GM19395 (cell line): ENCODE measurements at regions not wholly inside any gene's neighbourhood (a gene's known extent, or its start where the extent isn't known, plus 50 kb on each side); places are given as distances from the start of the nearest gene placed in this dataset.
A peak's percentile ranks its signal among the peaks of the same experiment; 100 is the strongest.
"Not testable (repeated sequence)": the region's sequence is repeated elsewhere in the genome, so short reads cannot be mapped to it uniquely, and the experiment has no call there.

Experiments
- ATAC-seq: cut with Tn5 transposase; IDR thresholded peaks from one replicate; pipeline ENCODE4 v1.9.1; 2021; ENCODE audit warnings: mild to moderate bottlenecking, moderate library complexity; ENCODE audit not compliant: unreplicated experiment

GRCh38 chr1:148432318-148432717 is 50.8 kb downstream of the PPIAL4G start:
- not testable (repeated sequence) for ATAC-seq

- ATAC-seq = not testable (repeated sequence)
Observed at GRCh38 chr1:148429856-148430255, 53.2 kb downstream of the PPIAL4G start.

DNA sequence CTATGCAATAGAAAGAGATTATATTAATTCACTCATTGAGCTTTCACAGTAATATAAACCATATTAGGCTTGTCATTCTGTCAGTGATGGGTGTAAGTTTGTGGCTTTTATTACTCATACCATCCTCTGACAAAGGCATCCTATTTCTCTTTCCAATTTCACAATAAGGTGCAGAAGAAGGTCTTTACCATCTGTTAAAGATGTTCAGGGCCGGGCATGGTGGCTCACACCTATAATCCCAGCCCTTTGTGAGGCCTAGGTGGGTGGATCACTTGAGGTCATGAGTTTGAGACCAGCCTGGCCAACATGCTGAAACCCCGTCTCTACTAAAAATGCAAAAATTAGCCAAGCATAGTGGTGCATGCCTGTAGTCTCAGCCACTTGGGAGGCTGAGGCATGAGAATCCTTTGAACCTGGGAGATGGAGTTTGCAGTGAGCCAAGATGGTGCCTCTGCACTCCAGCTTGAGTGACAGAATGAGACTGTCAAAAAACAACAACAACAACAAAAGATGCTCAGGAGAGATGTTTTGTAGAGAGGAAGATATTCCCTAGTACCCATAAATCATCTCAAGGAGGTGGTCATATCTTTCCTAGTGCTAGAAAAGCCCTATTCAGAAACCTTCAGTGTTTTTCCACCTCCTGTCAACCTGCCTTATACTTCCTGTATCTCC is 56.0 kb downstream of the PPIAL4G start:
- not testable (repeated sequence) for ATAC-seq

- ATAC-seq = not testable (repeated sequence)
Observed at GRCh38 chr1:148426385-148426784, 56.7 kb downstream of the PPIAL4G start.

DNA sequence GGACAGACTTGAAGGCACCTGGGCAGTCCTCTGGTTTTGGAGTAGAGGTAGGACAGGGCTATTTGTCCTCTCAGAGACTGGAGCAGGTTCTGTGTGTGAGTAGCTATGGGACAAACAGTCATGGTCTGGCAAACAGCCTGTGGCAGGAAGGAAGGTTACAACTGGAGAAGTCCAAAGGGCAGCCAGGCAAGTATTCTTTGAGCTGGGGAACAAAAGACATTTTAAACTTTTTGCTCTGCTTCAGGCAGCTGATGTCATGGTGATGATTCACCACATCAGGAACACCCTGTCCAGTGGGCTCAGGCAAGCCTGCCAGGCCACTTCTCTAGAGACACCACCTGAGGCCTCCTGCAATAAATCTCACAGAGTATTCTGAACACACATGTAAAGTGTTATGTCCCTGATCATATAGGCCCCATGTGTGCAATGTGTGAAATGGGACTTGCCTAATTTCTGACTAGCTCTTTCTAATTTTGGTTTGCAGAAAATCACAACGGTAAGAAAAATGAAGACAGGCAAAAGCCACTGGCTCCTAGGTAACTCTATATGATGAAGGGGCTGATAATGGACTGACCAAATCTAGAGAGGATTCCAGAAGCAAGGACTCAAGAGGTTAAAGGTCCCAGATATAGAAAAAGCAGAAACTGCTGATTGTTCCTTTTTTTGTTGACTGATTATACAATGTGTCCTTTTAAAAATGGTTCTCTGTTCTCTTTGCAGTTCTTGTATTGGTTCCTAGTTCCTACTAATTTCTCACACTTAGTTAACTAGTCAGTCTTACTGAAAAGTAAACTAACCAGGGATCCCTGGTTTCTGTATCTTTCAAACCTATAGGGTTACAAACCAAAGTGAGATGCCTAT is 58.7 kb downstream of the PPIAL4G start:
- not testable (repeated sequence) for ATAC-seq

DNA sequence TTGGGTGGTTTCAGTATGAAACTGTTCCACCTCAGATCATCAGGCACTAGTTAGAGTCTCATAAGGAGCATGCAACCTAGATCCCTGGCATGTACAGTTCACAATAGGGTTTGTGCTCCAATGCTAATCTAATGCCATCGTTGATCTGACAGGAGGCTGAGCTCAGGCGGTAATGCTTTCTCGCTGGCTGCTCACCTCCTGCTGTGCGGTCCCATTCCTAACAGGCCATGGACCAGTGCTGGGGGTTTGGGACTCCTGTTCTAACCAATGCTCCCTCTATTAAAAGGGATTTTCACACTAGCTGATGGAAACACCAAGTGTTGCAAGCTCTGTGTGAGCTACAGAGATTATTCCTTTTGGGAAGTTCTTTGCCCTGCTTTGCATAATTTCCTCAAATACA is 60.2 kb downstream of the PPIAL4G start:
- not testable (repeated sequence) for ATAC-seq

- not testable (repeated sequence) for ATAC-seq
Observed at GRCh38 chr1:148417241-148417640, 65.9 kb downstream of the PPIAL4G start.

DNA sequence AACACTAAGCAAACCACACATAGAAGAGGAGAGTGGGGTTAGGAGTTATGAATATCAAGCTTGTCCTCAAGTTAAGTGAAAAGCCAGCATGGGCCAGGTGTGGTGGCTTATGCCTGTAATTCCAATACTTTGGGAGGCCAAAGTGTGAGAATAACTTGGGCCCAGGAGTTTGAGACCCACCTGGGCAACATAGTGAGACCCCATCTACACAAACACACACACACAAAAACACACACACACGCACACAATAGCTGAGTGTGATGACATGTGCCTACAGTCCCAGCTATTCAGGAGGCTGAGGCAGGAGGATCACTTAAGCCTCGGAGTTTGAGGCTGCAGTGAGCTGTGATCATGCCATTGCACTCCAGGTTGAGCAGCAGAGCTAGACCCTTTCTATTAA is 69.7 kb downstream of the PPIAL4G start:
- ATAC-seq = not testable (repeated sequence)

DNA sequence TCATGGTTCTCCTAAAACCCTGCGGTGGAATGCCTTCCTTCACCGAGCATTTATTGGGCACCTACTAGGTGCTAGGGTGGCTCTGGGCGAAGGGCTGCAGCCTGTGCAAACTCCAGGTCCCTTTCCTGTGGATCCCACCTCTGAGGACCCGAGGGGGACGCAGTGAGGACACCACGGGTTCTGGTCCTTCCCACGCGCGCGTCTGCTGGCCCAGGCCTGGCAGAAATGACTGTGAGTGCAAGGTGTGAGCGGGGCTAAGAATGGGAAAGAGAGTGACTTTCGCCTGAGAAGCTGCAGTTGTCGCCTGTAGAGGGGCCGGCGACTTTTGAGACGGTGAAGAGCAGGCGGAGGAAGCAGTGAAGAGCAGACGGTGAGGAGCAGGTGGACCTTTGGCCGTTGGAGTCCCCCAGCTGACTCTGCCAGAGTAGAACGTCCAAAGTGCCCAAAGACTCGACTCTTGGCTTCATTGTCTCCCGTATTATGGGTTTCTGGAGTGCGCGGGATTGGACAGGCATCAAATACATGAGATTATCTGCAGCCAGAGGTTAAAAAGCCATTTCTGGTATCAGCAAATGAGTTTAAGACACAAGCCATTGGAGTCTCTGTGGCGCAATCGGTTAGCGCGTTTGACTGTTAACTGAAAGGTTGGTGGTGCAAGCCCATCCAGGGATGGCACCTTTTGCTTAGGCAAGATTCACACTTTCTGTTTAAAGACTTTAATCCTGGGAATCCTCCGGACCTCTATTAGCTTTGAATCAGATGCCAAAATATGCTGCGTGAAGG is 78.1 kb downstream of the PPIAL4G start:
- ATAC-seq = not testable (repeated sequence)

- not testable (repeated sequence) for ATAC-seq
Observed at GRCh38 chr1:148403925-148404324, 79.2 kb downstream of the PPIAL4G start.

- not testable (repeated sequence) for ATAC-seq
Observed at GRCh38 chr1:148403085-148403456, 80.0 kb downstream of the PPIAL4G start.

GRCh38 chr1:148402152-148403084 is 80.7 kb downstream of the PPIAL4G start:
- ATAC-seq = peak; percentile 91

- ATAC-seq = not testable (repeated sequence)
Observed at GRCh38 chr1:148397516-148397915, 85.6 kb downstream of the PPIAL4G start.

DNA sequence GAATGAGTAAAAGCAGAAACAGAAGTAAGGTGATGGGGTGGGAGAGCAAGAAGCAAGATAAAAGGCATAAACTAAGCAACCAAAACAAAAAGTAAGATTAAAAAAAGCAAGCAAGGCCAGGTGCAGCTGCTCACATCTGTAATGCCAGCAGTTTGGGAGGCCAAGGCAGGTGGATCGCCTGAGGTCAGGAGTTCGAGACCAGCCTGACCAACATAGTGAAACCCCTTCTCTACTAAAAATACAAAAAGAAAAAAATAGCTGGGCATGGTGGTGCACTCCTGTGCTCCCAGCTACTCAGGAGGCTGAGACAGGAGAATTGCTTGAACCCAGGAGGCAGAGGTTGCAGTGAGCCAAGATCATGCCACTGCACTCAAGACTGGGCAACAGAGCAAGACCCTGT is 90.6 kb downstream of the PPIAL4G start:
- ATAC-seq = not testable (repeated sequence)

DNA sequence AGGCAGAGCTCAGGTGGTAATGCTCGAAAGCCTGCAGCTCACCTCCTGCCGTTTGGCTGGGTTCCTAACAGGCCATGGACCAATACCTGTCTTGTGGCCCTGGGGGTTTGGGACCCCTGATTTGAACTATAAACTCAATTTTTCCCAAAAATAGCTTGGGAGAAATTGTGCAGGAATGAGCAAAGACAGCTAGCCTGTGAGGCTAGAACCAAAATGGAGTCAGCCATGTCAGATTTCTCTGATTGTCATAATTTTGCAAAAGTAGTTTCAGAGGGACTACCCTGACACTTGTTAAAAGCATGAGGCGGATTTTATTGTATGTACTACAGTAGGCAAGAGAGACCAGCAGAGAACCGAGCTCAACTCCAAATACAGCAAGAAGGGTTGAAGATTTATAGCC is 91.8 kb downstream of the PPIAL4G start:
- ATAC-seq = not testable (repeated sequence)

GRCh38 chr1:148389027-148389339 is 94.1 kb downstream of the PPIAL4G start:
- no peak for ATAC-seq

DNA sequence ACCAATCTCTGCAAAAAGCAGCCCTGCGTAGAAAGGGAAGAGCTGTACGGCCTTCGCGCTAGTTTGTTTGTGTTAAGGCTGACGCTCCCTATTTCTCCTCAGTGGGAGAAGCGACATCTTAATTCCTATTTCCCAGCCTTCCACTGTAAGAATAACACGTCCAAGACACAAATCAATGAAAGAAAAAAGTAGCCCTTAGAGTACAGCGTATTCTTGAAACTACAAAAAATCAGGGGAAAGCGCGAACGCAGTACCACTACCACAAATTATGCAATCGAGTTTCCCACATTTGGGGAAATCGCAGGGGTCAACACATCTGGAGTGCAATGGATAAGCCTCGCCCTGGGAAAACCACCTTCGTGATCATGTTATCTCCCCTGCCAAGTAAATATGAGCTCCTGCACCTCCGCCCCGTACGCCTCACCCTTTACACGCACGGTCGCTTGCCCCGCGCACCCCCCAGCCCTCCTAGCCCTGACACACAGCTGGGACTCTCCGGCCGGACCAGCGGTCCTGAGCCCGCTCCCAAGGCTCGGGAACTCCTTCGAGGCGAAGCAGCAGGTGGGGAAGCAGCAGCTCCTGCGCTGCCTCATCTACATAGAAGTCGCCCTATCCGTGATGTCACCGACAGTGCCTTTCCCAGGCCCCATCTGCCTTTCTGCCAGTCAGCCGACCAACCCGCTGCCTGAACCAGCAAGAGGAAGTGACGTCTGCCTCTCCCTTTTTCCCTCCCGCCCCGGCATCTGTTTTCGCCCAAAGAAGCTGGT is 94.7 kb downstream of the PPIAL4G start:
- no peak for ATAC-seq

DNA sequence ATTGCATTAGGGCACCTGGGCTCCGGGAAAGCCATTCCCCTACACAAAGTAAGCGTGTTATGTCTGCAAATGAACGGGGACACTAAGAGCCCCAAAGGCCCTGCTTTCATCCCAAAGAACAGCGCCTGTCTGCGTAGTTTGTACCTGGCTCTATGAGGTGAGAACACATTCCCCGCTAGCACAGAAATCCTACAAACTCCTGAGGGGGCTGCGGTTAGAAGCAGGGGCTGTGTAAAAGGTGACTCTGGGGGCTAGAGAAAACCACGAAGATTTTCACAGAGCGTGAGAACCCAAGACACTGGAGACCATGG is 95.2 kb downstream of the PPIAL4G start:
- ATAC-seq = not testable (repeated sequence)

DNA sequence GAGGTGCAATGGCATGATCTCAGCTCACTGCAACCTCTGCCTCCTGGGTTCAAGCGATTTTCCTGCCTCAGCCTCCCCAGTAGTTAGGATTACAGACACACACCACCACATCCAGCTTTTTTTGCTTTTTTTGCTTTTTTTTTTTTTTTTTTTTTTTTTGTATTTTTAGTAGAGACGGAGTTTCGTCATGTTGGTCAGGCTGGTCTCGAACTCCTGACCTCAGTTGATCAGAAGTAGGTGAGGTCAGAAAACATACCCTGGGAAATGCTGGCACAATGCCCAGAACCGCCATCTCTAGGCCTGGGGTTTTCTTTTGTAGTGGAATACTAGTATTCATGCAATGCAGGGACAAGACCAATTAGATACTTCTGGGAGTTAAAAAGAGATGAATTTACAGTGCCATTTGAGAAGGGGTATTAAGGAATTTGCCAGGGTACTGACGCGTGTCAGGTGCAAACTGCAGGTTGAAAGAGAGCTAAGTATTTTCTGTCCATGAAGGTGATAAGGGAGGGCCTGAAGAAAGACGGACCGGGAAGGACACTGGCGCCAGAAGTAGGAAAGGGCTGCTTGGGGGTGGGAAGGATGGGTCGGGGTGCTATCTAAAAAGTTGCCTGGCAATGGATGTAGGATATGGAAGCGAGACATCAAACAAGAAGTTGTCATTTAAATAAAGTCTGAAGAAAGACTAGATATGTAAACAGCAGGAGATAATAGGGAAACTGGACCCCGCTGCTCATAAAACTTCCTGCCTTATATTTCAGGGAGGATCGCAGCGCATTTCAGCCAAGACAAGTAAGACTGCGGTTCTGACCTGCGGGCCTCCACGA is 95.8 kb downstream of the PPIAL4G start:
- ATAC-seq = not testable (repeated sequence)
